ENCODE measurements at regions not wholly inside any gene's neighbourhood (a gene's known extent, or its start where the extent isn't known, plus 50 kb on each side); places are given as distances from the start of the nearest gene placed in this dataset.

DNA sequence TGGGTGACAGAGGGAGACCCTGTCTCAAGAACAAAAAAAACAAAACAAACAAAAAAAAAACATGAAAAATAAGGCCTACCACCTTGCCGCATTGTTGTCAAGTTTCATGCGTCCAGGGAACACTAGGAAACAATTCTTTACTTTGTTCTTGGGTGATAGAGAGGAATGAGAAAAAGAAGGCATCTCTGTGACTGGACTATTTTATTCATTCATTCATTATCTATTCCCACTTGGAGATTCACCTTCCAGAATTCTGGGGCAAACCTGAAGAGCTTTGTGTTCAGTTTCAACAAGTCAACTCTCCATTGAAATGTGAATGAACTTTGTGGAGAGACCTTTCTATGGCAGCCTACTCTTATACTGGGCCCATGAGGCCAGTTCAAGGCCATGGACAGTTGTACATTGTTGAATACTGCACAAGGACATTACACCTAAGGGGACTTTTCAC is 88.5 kb upstream of the NDUFV2 start:
- H3K27ac Mint-ChIP-seq = no peak overlapping the region

DNA sequence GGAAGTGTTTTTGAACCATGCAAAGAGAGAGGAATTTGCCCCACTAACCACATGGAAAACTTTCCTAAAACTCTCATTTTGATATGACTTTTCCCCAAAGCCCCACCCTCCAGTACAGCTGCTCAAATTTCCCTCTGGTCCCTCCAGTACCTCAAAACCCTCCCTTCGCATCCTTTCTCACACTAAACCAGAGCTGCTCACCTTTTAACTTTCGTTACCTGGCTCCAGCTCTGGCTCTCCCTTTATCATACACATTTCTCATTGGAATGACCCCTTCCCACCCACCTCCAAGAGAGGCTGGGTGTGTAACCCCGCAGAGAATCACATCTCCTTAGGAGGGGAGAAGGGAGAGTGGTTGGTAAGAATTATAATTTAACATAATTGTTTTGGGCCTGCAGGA is 86.8 kb upstream of the NDUFV2 start:
- ChIA-PET CTCF (no interaction called here), POLR2A (no interaction called here)
- DNase-seq = no peak
- H4K20me1 ChIP-seq (ENCODE audit: control insufficient read depth, insufficient read depth, low read length, poor library complexity, severe bottlenecking) = no peaks in the 10 kb centered on the region
- no peak overlapping the region for H3K27ac Mint-ChIP-seq
- no peak overlapping the region for H3K4me2 ChIP-seq (replicated peaks; ENCODE audit: low read depth, low read length, poor library complexity, severe bottlenecking)
- no peak overlapping the region for H2AFZ ChIP-seq (ENCODE audit: insufficient read depth, low read depth, low read length, poor library complexity, severe bottlenecking)
- no peak overlapping the region for H3K4me3 ChIP-seq (ENCODE audit: control extremely low read depth in 1 of 5, extremely low read depth in 1 of 5, insufficient read depth in 1 of 5, low read depth in 2 of 5, low read length in 4 of 5)
- H3K9ac ChIP-seq (ENCODE audit: low read length) = no peak overlapping the region
- H3K9me3 Mint-ChIP-seq (ENCODE audit: insufficient read depth) = peaks cover 3% of the 10 kb centered on the region
- intact Hi-C loops (cut with micrococcal nuclease) = no loop called here
- no peaks in the 10 kb centered on the region for H3K79me2 ChIP-seq (ENCODE audit: control insufficient read depth, insufficient read depth, low read length)
- no peak overlapping the region for H3K27ac ChIP-seq (ENCODE audit: low read length in 2 of 2)
- H3K36me3 ChIP-seq (replicated peaks in 1 of 2; ENCODE audit: control extremely low read depth in 1 of 2, control insufficient read depth in 1 of 2, extremely low read depth in 1 of 2, insufficient read depth in 2 of 2, low read length in 1 of 2) = no peaks in the 10 kb centered on the region
- TF ChIP-seq EZH2 (IDR thresholded peaks at IDR 0.05; ENCODE audit: borderline replicate concordance, insufficient read depth, low read depth, low read length, poor library complexity, severe bottlenecking) = no peak
- TF ChIP-seq, protein P1, sequence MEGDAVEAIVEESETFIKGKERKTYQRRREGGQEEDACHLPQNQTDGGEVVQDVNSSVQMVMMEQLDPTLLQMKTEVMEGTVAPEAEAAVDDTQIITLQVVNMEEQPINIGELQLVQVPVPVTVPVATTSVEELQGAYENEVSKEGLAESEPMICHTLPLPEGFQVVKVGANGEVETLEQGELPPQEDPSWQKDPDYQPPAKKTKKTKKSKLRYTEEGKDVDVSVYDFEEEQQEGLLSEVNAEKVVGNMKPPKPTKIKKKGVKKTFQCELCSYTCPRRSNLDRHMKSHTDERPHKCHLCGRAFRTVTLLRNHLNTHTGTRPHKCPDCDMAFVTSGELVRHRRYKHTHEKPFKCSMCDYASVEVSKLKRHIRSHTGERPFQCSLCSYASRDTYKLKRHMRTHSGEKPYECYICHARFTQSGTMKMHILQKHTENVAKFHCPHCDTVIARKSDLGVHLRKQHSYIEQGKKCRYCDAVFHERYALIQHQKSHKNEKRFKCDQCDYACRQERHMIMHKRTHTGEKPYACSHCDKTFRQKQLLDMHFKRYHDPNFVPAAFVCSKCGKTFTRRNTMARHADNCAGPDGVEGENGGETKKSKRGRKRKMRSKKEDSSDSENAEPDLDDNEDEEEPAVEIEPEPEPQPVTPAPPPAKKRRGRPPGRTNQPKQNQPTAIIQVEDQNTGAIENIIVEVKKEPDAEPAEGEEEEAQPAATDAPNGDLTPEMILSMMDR (IDR thresholded peaks at IDR 0.05) = no peak
- no peaks in the 10 kb centered on the region for H3K9me3 ChIP-seq (ENCODE audit: control extremely low read depth in 1 of 3, control insufficient read depth in 2 of 3, insufficient read depth in 1 of 3, low read length in 2 of 3)
- H3K4me3 Mint-ChIP-seq = no peak overlapping the region
- H3K27me3 Mint-ChIP-seq = no peaks in the 10 kb centered on the region
- H3K4me1 ChIP-seq (ENCODE audit: control insufficient read depth in 2 of 2, insufficient read depth in 2 of 2, low read length in 2 of 2) = peaks cover 8 to 13% of the 10 kb centered on the region in 2 donors
- peaks cover 14% of the 10 kb centered on the region for H3K4me1 Mint-ChIP-seq
- no peak for ATAC-seq (ENCODE audit: low read depth)
- 100% methylated on average over 1 of the region's 3 CpGs for WGBS (ENCODE audit: insufficient coverage)
- no peaks in the 10 kb centered on the region for H3K27me3 ChIP-seq (replicated peaks in 1 of 4; ENCODE audit: control extremely low read depth in 1 of 4, control insufficient read depth in 3 of 4, insufficient read depth in 4 of 4, low read length in 3 of 4)

More for the DNA sequence above, 88.5 kb upstream of the NDUFV2 start:
- Histone ChIP-seq H3K27ac (ENCODE audit: low read length in 2 of 2) (no peak overlapping the region), H2AFZ (ENCODE audit: insufficient read depth, low read depth, low read length, poor library complexity, severe bottlenecking) (no peak overlapping the region), H3K4me1 (ENCODE audit: control insufficient read depth in 2 of 2, insufficient read depth in 2 of 2, low read length in 2 of 2) (peaks cover 8 to 13% of the 10 kb centered on the region in 2 donors), H3K9me3 (ENCODE audit: control extremely low read depth in 1 of 3, control insufficient read depth in 2 of 3, insufficient read depth in 1 of 3, low read length in 2 of 3) (no peaks in the 10 kb centered on the region), H3K36me3 (replicated peaks in 1 of 2; ENCODE audit: control extremely low read depth in 1 of 2, control insufficient read depth in 1 of 2, extremely low read depth in 1 of 2, insufficient read depth in 2 of 2, low read length in 1 of 2) (no peaks in the 10 kb centered on the region), H3K79me2 (ENCODE audit: control insufficient read depth, insufficient read depth, low read length) (no peaks in the 10 kb centered on the region), H3K4me3 (ENCODE audit: control extremely low read depth in 1 of 5, extremely low read depth in 1 of 5, insufficient read depth in 1 of 5, low read depth in 2 of 5, low read length in 4 of 5) (no peak overlapping the region), H3K9ac (ENCODE audit: low read length) (no peak overlapping the region), H4K20me1 (ENCODE audit: control insufficient read depth, insufficient read depth, low read length, poor library complexity, severe bottlenecking) (no peaks in the 10 kb centered on the region), H3K4me2 (replicated peaks; ENCODE audit: low read depth, low read length, poor library complexity, severe bottlenecking) (no peak overlapping the region), H3K27me3 (replicated peaks in 1 of 4; ENCODE audit: control extremely low read depth in 1 of 4, control insufficient read depth in 3 of 4, insufficient read depth in 4 of 4, low read length in 3 of 4) (no peaks in the 10 kb centered on the region)
- ATAC-seq (ENCODE audit: low read depth) (no peak), DNase-seq (no peak)
- Mint-ChIP-seq H3K4me3 (no peak overlapping the region), H3K4me1 (peaks cover 14% of the 10 kb centered on the region), H3K9me3 (ENCODE audit: insufficient read depth) (no peaks in the 10 kb centered on the region), H3K27me3 (peaks cover 6% of the 10 kb centered on the region)
- ChIA-PET CTCF (no interaction called here), POLR2A (interaction anchor here (0.6 kb wide), 1 partner anchor 145 kb away, joined by 3 read pairs; no protein-coding TSS in a partner anchor)
- no CpG with 5 or more reads among the region's 2 CpGs for WGBS (ENCODE audit: insufficient coverage)
- intact Hi-C loops (cut with micrococcal nuclease) = no loop called here
- TF ChIP-seq, protein P1 (IDR thresholded peaks at IDR 0.05) = no peak
- TF ChIP-seq EZH2 (IDR thresholded peaks at IDR 0.05; ENCODE audit: borderline replicate concordance, insufficient read depth, low read depth, low read length, poor library complexity, severe bottlenecking) = no peak
